ENCODE measurements at regions not wholly inside any gene's neighbourhood (a gene's known extent, or its start where the extent isn't known, plus 50 kb on each side); places are given as distances from the start of the nearest gene placed in this dataset.

DNA sequence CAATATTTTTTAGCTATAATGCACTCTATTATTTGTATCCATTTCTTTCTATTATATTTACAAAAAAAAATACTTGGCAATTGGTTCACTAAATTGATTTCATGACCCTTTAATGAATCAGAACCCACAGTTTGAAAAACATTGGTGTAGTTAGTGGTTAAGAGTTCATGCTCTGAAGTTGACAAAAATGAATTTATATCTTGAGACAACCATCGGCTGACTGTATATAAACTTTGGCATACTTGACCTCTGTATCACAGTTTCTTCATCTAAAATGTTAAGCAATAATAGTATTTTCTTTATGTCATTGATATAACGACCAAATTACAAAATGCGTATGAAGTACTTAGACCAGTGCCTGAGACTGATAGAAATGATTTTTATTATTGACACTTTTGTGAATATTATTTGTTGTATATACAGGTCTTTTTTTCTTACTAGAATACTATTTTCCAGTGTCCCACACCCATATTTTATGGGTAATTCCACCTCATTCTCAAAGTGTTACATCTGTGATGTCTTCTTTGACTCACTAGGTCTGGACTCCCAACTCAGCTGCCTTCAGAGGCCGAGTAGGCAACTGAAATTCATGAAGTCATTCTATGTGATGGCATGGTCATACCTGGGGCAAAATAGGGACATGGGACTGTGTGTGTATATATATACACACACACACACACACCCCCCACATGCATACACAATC lies 459.2 kb downstream of the RFPL4B start:
- DNase-seq: no peak

DNA sequence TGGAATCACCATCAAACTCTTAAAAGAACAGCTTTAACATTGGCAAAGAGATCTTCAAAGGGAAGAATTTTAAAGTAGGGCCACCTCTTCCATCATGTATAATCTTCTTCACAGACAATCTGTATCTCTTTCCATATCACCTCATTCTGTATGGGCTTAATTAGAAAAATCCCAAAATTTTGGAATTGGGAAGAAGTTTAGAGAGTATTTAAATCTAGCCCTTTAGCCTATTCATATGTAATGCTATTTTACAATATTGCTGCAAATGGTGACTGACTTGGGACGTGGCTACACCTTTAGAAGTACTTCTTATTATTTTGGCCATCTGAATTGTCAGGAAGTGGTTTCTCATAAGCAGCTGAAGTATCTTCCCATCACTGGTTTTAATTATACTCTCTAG lies 474.3 kb downstream of the RFPL4B start:
- DNase-seq: no peak

DNA sequence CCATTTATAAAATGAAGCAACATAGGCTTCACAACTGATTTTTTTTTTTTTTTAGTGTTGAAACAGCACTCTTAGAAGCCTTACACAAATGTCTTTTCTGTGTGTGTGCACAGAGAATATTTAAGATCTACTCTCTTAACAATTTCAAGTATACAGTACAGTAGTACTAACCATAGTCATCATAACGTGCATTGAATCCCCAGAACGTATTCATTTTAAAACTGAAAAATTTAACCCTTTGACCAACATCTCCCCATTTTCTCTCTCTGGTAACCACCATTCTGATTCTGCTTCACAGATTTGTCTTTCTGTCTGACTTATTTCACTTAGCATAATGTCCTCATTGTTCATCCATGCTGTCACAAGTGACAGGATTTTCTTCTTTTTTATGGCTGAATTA lies 475.6 kb downstream of the RFPL4B start:
- no peak for DNase-seq

DNA sequence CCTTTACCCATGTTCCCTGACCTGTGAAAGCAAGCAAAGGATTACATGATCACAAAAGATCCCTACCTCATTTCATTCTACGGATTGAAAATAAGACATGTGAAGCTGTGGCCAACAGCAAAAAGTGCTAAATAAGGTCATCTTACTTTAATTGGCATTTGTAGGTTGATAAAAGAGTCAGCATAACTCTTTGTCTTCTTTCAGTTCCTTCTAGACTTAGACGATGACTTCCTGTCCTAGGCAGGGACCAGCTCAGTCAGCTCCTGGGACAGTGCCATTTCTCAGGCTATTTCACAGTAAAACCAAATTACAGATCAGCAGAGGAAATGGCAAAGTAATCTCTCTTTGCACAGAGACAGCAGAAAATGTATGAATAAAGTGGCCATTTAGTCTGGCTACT lies 480.7 kb downstream of the RFPL4B start:
- DNase-seq: no peak

DNA sequence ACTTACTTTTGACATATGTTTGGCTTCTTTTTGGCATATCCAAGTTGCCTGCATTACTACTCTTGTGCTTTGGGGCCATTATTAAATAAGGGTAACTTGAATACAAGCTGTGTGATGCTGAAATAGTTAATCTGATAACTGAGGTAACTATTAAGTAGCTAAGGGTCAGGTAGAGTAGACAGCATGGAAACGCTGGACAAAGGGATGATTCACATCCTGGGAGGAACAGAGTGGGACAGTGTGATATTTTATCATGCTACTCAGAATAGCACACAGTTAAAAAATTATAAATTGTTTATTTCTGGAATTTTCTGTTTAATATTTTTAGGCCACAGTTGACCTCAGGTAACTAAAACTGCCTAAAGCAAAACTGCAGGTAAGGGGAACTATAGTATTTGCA lies 483.9 kb downstream of the RFPL4B start:
- DNase-seq: no peak

DNA sequence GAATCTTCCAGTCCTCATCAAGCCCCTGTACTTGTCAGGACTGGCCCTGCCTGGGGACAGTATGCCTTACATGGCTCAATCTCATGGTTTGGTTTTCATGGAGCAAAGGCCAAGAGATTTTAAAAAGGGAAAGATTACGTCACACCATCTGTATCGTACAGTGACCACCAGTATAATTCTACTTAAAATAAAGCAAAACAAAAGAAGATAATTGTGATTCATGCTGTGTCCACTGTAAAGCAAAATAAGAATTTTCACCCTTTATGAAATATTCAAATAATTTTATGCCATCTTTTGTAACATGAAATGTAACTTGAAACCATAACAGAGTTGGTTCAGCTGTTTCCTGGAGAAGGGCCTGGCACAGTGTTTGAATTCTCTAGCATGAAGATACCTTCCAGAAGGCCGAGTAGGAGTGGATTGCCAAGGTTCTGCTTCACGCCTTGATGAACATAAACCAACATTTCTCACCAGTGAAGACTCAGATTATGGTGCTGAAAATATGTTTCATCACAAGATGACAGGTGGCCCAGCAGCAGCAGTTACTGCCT lies 486.5 kb downstream of the RFPL4B start:
- no peak for DNase-seq

DNA sequence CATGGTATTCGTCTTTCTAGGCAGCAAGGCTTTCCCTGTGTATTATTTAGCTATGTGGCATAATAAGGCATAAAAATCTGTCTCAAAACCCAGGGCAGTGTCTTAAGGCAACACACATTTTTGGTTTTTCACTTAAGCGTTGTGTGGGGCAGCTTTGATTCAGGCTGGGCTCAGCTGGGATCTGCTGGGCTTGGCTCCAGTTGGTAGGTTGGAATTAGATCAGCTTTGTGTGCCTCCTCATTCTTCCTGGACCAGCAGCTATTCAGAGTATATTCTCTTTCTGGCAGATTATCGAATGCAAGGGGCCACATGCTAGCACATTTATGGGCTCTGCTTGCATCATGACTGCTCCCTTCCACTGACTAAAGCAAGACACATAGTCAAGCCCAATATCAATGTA lies 487.9 kb downstream of the RFPL4B start:
- DNase-seq: no peak

DNA sequence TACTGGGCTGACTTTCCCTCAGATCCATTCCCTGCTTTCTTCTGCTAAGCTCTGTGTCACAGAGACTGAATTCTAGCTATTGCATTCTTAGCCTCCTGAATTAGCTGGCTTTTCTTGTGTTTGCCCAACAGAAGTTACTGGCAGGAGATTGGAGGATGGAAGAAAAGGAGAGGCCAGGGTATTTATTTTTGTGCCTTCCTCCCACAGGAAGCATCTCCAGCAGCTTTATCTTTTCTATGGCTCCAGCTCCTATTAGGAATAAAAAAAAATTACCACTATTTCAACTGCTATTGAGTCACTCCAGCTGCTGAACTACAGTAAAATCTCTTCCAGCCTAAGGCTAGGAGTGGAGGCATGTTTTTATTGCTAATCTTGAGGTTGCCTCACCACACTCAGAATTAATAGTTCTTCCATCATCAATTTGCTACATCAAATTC lies 492.4 kb downstream of the RFPL4B start:
- no peak for DNase-seq

DNA sequence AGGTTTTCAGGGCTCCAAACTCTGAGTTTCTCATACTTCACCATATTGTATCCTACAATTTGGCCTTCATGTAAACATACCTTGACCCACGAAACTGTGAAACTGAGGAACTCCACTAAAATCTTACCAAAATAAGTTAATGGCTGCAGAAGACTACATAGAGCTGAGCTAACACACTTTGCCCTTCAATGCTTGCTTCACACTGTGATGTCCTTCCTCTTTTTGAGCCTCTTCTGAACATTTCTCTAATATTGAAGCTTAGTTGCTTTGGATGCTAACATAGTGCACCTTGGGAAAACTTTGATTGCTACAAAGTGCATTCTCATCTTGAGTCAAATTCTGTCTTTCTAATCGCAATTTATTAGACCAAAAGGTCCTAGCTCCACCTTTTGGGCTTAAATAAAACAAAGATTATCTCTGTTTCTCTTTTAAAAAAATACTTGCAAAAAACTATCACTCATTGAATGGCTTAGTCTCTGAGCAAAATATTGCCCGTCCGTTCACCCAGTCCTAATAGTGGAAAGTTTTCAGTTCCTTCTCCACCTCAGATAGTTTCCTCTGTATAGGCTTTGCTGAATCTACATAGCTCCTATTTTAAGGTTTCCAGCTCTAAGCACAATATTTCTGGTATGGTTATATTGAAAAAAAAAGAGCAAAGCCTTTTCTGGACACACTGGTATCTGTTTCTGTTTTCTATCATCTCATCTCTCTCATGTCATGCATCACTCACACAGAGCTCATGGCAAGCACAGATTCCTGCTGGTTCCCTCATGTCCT lies 494.6 kb downstream of the RFPL4B start:
- DNase-seq: no peak

DNA sequence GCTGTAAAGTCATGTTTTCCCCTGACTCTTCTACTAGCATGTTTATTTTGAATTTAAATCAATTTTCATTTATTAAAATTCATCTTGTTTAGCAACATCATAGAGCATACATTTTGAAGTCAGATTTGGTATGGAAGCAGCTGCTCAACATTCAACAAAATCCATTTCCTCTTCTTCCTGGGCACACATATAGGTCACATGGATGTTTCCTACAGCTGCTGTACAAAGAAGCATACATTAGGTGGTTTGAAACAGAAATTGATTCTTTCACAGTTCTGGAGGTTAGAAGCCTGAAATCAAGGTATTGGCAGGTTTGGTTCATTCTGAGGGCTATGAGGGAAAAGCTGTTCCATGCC lies 495.2 kb downstream of the RFPL4B start:
- DNase-seq: no peak

DNA sequence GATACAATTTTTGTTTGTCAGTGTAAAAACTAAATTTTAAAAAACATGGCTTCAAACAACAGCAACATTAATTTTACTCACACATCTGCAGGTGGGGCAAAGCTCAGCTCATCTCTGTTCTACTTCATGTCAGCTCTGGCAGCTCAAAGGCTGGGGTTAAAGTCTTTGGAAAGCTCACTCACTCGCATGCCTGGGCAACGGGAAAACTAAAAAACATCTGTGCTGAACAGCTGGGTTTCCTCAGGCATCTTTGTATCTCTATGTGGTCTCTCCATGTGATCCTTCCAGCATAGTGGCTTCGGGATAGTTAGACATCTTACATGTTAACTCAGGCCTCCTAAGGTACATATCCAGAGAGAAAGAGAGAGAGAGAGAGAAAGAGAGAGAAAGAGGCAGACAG lies 499.6 kb downstream of the RFPL4B start:
- DNase-seq: no peak

DNA sequence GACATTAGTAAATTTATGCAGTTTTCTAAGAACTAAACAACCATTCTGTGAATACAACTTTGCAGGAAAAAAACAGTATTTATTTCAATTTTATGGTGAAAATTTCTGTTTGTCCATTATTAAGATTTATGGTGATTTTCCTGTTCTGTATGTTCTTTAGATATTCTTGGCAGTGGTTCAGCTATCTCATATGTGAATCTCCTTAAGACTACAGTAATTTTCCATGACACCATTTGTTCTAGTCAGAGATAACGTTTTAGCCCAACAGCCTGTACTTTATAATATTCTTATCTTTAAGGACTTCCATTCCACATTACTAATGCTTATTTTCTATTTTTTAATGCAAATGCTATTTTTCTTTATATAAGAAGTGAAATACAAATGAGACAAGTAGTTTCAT lies 504.0 kb downstream of the RFPL4B start:
- DNase-seq: no peak

DNA sequence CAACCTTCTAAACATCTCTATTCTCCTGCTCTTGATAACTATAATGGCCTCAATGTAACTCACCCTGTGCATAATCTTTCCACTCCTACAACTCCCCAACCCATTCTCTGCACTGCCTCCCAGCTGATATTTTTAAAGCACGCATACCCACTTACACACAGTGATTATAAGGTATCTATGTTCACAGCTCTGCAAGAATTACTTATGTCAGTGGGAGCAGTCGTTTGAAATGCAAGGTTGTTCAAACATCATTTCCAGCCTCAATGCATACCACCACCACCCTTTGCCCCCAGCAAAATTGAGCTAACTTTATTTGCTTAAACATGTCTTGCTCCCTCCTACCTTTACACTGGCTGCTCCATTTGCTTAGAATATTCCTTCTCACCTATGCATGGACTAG lies 506.0 kb downstream of the RFPL4B start:
- no peak for DNase-seq

DNA sequence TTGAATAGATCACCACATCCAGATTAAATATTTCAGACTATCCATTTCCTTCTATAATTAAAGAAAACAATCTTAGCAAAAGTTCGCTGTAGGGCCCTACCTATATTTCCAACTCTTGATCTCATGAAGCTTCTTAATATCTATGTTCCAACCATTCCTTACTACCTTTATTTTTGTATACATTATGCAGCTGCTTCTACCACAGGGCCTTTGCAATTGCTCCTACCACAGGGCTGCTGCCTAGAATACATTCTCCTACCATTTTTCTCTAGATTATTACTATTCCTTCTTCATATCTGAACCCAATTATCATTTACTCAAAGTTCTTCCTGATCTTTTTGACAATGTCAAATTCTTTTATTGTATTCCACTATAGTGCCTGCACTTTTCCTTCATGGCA lies 516.6 kb downstream of the RFPL4B start:
- no peak for DNase-seq

DNA sequence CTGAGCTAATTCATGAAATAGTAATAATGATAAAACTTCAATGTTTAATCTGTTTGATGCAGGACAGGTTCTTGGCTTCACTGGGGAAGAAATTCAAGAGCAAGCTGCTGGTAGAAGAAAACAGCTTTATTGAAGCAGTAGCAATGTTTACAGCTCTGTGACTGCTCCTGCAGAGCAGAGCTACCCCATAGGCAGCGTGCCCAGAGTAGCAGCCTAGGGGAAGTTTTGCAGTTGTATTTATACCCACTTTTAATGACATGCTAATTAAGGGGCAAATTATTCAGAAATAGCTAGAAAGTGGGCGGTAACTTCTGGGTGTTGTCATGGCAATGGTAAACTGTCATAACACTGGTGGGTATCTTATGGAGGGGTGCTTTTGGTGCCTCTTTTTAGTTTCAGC lies 518.0 kb downstream of the RFPL4B start:
- DNase-seq: no peak

DNA sequence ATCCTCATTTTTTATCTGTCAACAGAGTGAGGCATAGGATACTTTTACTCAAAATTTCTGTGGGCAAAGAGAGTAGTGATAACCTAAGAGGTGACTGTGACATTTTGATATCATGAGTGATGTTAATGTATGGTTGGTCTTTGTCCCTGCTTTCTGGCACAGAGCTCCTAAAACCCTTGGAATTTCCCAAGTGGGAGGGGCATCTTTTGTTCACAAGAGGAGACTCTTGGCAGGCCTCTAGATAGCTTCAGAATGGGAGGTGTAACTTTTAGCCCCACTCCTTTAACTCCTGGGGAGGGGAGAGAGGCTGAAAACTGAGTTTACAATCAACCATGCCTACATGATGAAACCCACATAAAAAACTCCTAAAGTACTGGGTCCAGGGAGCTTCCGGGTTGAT lies 527.8 kb downstream of the RFPL4B start:
- DNase-seq: no peak

DNA sequence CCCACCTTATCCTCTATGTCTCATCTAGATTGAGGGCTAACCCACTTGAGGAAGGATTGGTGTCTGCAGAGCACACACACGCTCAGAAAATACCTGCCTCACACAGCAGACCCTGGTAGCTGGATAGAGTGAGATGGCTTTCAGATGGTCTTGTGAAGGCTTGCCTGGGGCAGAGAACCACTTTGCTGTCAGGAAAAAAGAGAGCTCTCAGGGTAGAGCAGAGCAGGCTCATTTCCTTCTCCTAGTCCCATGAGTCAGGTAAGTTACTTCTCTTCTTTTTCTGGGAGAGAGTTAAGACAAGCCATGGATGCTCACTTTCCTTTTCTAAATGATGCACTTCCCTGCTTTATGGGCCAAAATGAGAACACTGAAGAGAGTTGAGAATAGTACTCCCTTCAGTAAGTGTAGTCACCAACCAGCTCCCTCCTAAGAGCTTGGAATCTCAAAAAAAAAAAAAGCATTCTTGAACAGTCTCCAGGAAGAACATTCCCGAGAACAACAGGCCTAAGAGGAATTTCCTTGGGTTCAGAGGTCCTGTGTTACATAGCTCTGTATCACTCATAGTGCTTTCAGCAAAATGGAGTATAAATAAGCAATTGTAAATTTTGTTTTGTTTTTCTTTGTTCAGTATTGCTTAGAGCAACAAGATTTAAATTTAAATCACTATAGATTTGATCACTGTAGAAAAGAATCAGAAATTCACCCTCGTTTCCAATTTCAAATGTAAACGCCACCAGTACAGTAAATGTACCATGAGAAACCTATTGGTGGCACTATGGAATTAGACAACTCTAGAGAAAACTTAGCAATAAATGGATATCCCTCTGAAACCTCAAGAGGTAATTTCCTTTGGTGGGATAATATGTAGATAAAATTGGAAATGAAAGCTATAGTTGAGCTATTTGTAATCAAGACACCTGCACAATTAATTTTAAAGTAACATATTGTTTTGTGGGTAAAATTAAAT lies 530.3 kb downstream of the RFPL4B start:
- no peak for DNase-seq

DNA sequence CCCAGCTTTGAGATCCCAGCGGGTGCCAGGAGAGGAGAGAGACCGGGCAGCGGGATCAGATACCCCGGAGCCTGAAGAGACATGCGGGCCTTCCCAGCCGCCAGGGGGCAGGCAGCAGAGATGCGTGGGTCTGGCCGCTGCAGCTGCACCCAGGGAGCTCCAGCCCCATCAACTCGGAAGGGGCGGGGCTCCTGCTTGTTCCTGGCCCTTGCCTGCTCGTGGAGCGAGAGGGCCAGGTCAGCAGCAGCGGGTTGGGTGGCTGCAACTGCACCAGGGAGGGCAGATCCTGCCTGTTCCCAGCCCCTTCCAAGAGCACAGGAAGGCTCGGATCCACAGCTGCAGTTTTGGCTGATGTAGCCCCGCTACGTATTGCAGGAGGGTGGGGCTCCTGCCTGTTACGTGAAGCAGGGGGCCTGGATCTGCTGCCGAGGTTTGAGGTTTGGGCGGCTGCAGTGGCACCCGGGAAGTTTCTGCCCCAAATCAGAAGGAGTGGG lies 532.8 kb downstream of the RFPL4B start:
- DNase-seq: peak in 1 of 2 donors; percentile 7

DNA sequence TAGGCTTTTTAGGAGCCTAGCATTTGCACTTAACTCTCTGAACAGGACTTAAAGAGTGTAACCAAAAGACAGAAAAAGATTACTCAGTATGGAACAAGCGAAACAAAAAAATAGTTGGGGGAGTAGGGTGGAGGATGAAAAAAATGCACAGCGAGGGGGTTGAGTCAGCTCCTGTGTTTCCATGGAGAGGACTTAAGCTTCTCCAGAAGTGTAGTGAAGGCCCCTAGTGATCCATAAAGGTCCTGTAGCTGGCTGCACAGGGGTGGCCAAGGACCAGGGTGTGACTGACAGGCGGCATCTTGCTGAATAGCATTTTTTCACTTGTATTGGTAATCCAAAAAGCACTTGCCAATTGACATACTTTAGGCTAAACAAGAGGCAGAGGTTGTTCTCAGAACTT lies 533.9 kb downstream of the RFPL4B start:
- no peak for DNase-seq

DNA sequence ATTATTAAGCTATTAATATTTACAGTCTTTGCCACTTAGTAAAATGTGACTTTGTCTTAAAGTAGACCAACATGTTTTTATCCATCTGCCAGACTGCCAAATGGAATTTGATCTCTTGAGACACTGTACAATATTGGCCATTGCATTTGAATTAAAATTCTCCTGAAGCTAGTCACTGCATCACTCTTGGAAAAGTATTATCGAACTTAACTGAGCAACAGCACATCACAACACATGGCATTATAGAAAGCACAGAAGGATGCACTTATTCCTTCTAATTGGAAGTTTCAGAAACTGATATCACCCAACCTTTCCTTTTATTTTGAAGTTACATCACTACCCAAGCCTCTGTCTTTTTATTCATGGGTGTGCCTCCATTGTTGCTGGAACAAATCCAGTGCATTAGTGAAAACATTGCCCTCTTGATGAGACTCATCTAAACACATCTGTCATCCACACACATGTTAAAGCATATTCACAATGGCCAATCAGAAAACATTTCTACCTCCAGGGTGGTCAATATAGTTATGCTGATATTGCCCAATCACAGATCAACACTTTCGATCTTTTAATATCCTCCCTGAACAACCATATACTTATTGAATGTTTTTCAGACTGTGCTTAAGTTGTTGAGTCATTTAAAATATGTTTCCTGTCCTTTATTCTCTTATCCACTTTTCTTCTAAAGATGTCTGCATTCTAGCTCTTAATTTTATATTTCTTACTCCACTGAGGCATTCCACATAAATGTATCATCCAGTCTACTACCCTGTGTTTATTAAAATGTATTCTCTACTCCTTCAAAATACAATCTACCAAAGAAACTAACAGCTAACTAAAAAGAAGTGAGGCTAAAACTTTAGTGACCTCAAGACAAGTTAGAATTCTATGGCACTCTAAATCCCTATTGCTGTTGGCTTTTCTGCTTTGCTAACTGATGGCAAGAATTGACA lies 535.0 kb downstream of the RFPL4B start:
- no peak for DNase-seq

DNA sequence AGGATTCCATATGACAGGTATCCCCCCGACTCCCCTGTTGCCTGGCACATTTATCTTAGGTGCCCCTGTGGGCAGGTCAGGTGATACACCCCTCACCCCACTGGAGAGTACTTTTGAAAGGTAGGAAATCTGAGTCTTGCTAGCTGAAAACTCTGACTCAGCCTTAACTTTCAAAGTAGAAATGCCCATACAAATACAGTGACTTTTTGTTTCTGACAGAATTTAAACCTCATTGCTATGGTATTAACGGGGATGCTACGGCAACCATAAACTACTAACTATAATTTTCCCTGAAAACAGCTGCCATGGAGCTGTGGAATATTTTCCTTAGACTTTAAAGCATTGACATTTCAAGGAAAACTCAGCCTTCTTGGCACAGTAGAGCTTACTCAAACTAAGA lies 536.0 kb downstream of the RFPL4B start:
- DNase-seq: no peak

DNA sequence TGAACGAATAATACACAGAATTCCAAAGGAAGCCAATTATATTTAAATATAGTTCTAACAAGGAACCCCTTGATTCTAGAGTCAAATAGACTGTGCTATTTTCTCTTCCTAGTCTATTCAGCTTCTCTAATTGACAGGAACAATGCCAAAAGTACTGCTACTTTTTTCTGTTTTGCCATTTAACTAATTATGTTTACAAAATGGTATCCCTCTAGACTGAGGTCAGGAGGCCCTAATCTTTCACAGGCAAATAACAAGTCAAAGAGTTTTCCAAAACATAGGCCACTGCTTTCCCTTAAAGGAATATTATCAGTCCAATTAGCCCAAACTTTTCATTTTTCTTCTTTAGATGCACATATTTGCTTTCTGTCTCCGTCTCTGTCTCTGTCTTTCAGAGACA lies 539.3 kb downstream of the RFPL4B start:
- no peak for DNase-seq
